ENCODE measurements at regions not wholly inside any gene's neighbourhood (a gene's known extent, or its start where the extent isn't known, plus 50 kb on each side); places are given as distances from the start of the nearest gene placed in this dataset.

GRCh38 chr15:89421219-89421618, 75.2 kb downstream of the RHCG start:
- Mint-ChIP-seq H3K9me3 (no peaks in the 10 kb centered on the region), H3K27ac (no peak overlapping the region), H3K36me3 (no peaks in the 10 kb centered on the region), H3K4me3 (no peak overlapping the region), H3K4me1 (ENCODE audit: low read depth in 2 of 2) (peaks cover under 1 to 1% of the 10 kb centered on the region in 2 donors), H3K27me3 (peaks cover 30 to 38% of the 10 kb centered on the region in 2 donors)
- ATAC-seq (no peak), DNase-seq (ENCODE audit: low spot score) (no peak)

- no peak for DNase-seq (ENCODE audit: low spot score)
- no peak for ATAC-seq
- peaks cover 36 to 50% of the 10 kb centered on the region in 2 donors for H3K27me3 Mint-ChIP-seq
- peaks cover 4 to 5% of the 10 kb centered on the region in 2 donors for H3K4me1 Mint-ChIP-seq (ENCODE audit: low read depth in 2 of 2)
- H3K27ac Mint-ChIP-seq: no peak overlapping the region
- no peak overlapping the region for H3K4me3 Mint-ChIP-seq
- no peaks in the 10 kb centered on the region for H3K9me3 Mint-ChIP-seq
- H3K36me3 Mint-ChIP-seq: no peaks in the 10 kb centered on the region
These were observed 76.9 kb downstream of the RHCG start for GRCh38 chr15:89419370-89419984.

GRCh38 chr15:89417206-89417725, 79.1 kb downstream of the RHCG start:
- Mint-ChIP-seq H3K27me3 (peaks cover 46 to 59% of the 10 kb centered on the region in 2 donors), H3K27ac (no peak overlapping the region), H3K36me3 (no peaks in the 10 kb centered on the region), H3K4me3 (no peak overlapping the region), H3K4me1 (ENCODE audit: low read depth in 2 of 2) (peaks cover 4 to 5% of the 10 kb centered on the region in 2 donors), H3K9me3 (no peaks in the 10 kb centered on the region)
- ATAC-seq (no peak), DNase-seq (ENCODE audit: low spot score) (no peak)

GRCh38 chr15:89416339-89417183, 79.8 kb downstream of the RHCG start:
- H3K27ac Mint-ChIP-seq: no peak overlapping the region
- peaks cover 5% of the 10 kb centered on the region in 2 donors for H3K4me1 Mint-ChIP-seq (ENCODE audit: low read depth in 2 of 2)
- DNase-seq (ENCODE audit: low spot score) (peak; percentile 78), ATAC-seq (peak; percentile 84 to 88)
- no peak overlapping the region for H3K4me3 Mint-ChIP-seq
- no peaks in the 10 kb centered on the region for H3K36me3 Mint-ChIP-seq
- no peaks in the 10 kb centered on the region for H3K9me3 Mint-ChIP-seq
- H3K27me3 Mint-ChIP-seq: peaks cover 49 to 63% of the 10 kb centered on the region in 2 donors

GRCh38 chr15:89414571-89414970, 79.9 kb upstream of the POLG start:
- Mint-ChIP-seq H3K4me1 (ENCODE audit: low read depth in 2 of 2) (peaks cover 5 to 8% of the 10 kb centered on the region in 2 donors), H3K36me3 (no peaks in the 10 kb centered on the region), H3K27ac (no peak overlapping the region), H3K4me3 (no peak overlapping the region), H3K27me3 (peaks cover 45 to 53% of the 10 kb centered on the region in 2 donors), H3K9me3 (no peaks in the 10 kb centered on the region)
- ATAC-seq: no peak
- no peak for DNase-seq (ENCODE audit: low spot score)

- Mint-ChIP-seq H3K4me1 (ENCODE audit: low read depth in 2 of 2) (peaks cover 9 to 14% of the 10 kb centered on the region in 2 donors), H3K27me3 (peaks cover 47 to 53% of the 10 kb centered on the region in 2 donors), H3K27ac (no peak overlapping the region), H3K36me3 (no peaks in the 10 kb centered on the region), H3K4me3 (no peak overlapping the region), H3K9me3 (no peaks in the 10 kb centered on the region)
- DNase-seq (ENCODE audit: low spot score) (no peak), ATAC-seq (no peak)
These were observed 79.3 kb upstream of the POLG start for GRCh38 chr15:89413877-89414276.

- no peaks in the 10 kb centered on the region for H3K36me3 Mint-ChIP-seq
- peak; percentile 39 for DNase-seq (ENCODE audit: low spot score)
- peaks cover 18 to 22% of the 10 kb centered on the region in 2 donors for H3K4me1 Mint-ChIP-seq (ENCODE audit: low read depth in 2 of 2)
- ATAC-seq: no peak
- no peaks in the 10 kb centered on the region for H3K9me3 Mint-ChIP-seq
- H3K27me3 Mint-ChIP-seq: peaks cover 54 to 62% of the 10 kb centered on the region in 2 donors
- no peak overlapping the region for H3K27ac Mint-ChIP-seq
- no peak overlapping the region for H3K4me3 Mint-ChIP-seq
These were observed 78.3 kb upstream of the POLG start for GRCh38 chr15:89412905-89413411.

- peak; percentile 54 for DNase-seq (ENCODE audit: low spot score)
- H3K9me3 Mint-ChIP-seq: no peaks in the 10 kb centered on the region
- peaks cover 16 to 26% of the 10 kb centered on the region in 2 donors for H3K4me1 Mint-ChIP-seq (ENCODE audit: low read depth in 2 of 2)
- no peak overlapping the region for H3K27ac Mint-ChIP-seq
- ATAC-seq: no peak
- H3K4me3 Mint-ChIP-seq: no peak overlapping the region
- H3K36me3 Mint-ChIP-seq: no peaks in the 10 kb centered on the region
- peaks cover 52 to 64% of the 10 kb centered on the region in 2 donors for H3K27me3 Mint-ChIP-seq
These were observed 75.4 kb upstream of the POLG start for GRCh38 chr15:89410039-89410435.

- DNase-seq (ENCODE audit: low spot score) (peak; percentile 47), ATAC-seq (no peak)
- Mint-ChIP-seq H3K27me3 (peaks cover 52 to 60% of the 10 kb centered on the region in 2 donors), H3K9me3 (no peaks in the 10 kb centered on the region), H3K4me3 (peak overlapping the region; percentile 77), H3K27ac (peak overlapping the region in 1 of 2 donors; percentile 20), H3K4me1 (ENCODE audit: low read depth in 2 of 2) (peaks cover 16 to 26% of the 10 kb centered on the region in 2 donors), H3K36me3 (no peaks in the 10 kb centered on the region)
These were observed 74.8 kb upstream of the POLG start for GRCh38 chr15:89409184-89410038.

GRCh38 chr15:89408372-89409183, 74.0 kb upstream of the POLG start:
- Mint-ChIP-seq H3K27me3 (peaks cover 47 to 59% of the 10 kb centered on the region in 2 donors), H3K36me3 (no peaks in the 10 kb centered on the region), H3K4me3 (peak overlapping the region; percentile 77), H3K9me3 (no peaks in the 10 kb centered on the region), H3K27ac (peak overlapping the region in 1 of 2 donors; percentile 20), H3K4me1 (ENCODE audit: low read depth in 2 of 2) (peaks cover 16 to 26% of the 10 kb centered on the region in 2 donors)
- DNase-seq (ENCODE audit: low spot score): peak; percentile 8
- ATAC-seq: no peak

GRCh38 chr15:89406940-89407607, 72.5 kb upstream of the POLG start:
- Mint-ChIP-seq H3K27ac (no peak overlapping the region), H3K4me1 (ENCODE audit: low read depth in 2 of 2) (peaks cover 16 to 29% of the 10 kb centered on the region in 2 donors), H3K4me3 (peak overlapping the region; percentile 17), H3K9me3 (no peaks in the 10 kb centered on the region), H3K27me3 (peaks cover 52 to 59% of the 10 kb centered on the region in 2 donors), H3K36me3 (no peaks in the 10 kb centered on the region)
- peak; percentile 52 for DNase-seq (ENCODE audit: low spot score)
- ATAC-seq: no peak

GRCh38 chr15:89406218-89406939, 71.8 kb upstream of the POLG start:
- Mint-ChIP-seq H3K36me3 (no peaks in the 10 kb centered on the region), H3K9me3 (no peaks in the 10 kb centered on the region), H3K4me3 (peak overlapping the region; percentile 17), H3K4me1 (ENCODE audit: low read depth in 2 of 2) (peaks cover 20 to 31% of the 10 kb centered on the region in 2 donors), H3K27ac (no peak overlapping the region), H3K27me3 (peaks cover 55 to 64% of the 10 kb centered on the region in 2 donors)
- DNase-seq (ENCODE audit: low spot score) (peak; percentile 34), ATAC-seq (no peak)
